GM12878 (cell line): ENCODE measurements at regions not wholly inside any gene's neighbourhood (a gene's known extent, or its start where the extent isn't known, plus 50 kb on each side); places are given as distances from the start of the nearest gene placed in this dataset.

Experiments
- CBX3 ChIP-seq: fragments of 200-600 bp; sonication (generic); IDR thresholded peaks from 2 replicates; pipeline ENCODE4 v1.6.1; 2016; ENCODE audit warnings: low read depth, borderline replicate concordance
- CREB1 ChIP-seq: IDR thresholded peaks from 2 replicates; pipeline ENCODE4 v1.6.1; 2012; ENCODE audit warnings: low read depth, mild to moderate bottlenecking, inconsistent platforms
- DPF2 ChIP-seq: fragments of 450-650 bp; IDR thresholded peaks from 2 replicates; pipeline ENCODE4 v1.6.1; 2017; ENCODE audit warnings: mild to moderate bottlenecking
- EP300 ChIP-seq, 2 experiments: fragments of 150-350 bp in 1 of 2; IDR thresholded peaks; 2 replicates each; pipeline ENCODE4 v1.6.1; 2011 to 2012; ENCODE audit warnings: low read depth in 2 of 2, low read length in 2 of 2, borderline replicate concordance in 1 of 2, improper control_type of control experiment in 1 of 2, inconsistent platforms in 1 of 2; ENCODE audit not compliant: control insufficient read depth in 1 of 2
- FOS ChIP-seq: IDR thresholded peaks from 3 replicates; pipeline ENCODE4 v1.6.1; 2011; ENCODE audit warnings: borderline replicate concordance; ENCODE audit not compliant: insufficient read length; ENCODE audit errors: extremely low read depth
- IKZF1 ChIP-seq: fragments of 450-650 bp; conservative IDR thresholded peaks from 2 replicates; pipeline ENCODE4 v1.6.1; 2017; ENCODE audit warnings: antibody characterized with exemption, mild to moderate bottlenecking
- LARP7 ChIP-seq: fragments of 450-650 bp; IDR thresholded peaks from 2 replicates; pipeline ENCODE4 v1.6.1; 2017; ENCODE audit warnings: mild to moderate bottlenecking
- MTA3 ChIP-seq: IDR thresholded peaks from 2 replicates; pipeline ENCODE4 v1.6.1; 2012; ENCODE audit warnings: low read length, inconsistent platforms, borderline replicate concordance
- MXI1 ChIP-seq: fragments of 150-350 bp; IDR thresholded peaks from 2 replicates; pipeline ENCODE4 v1.6.1; 2011; ENCODE audit warnings: low read depth, mild to moderate bottlenecking, inconsistent platforms, low read length, improper control_type of control experiment
- NFXL1 ChIP-seq: fragments of 450-650 bp; IDR thresholded peaks from 2 replicates; pipeline ENCODE4 v1.6.1; 2017; ENCODE audit warnings: antibody characterized with exemption, mild to moderate bottlenecking, borderline replicate concordance
- NRF1 ChIP-seq: conservative IDR thresholded peaks from 2 replicates; pipeline ENCODE4 v1.6.1; 2011; ENCODE audit warnings: mild to moderate bottlenecking, low read depth, low read length, improper control_type of control experiment
- POLR2A ChIP-seq: IDR thresholded peaks from 2 replicates; pipeline ENCODE4 v1.6.1; 2011; ENCODE audit warnings: low read depth, mild to moderate bottlenecking, low read length
- RAD51 ChIP-seq: fragments of 450-650 bp; IDR thresholded peaks from 2 replicates; pipeline ENCODE4 v1.6.1; 2016; ENCODE audit warnings: moderate library complexity, mild to moderate bottlenecking, inconsistent platforms
- RFX5 ChIP-seq: IDR thresholded peaks from 2 replicates; pipeline ENCODE4 v1.6.1; 2011; ENCODE audit warnings: low read depth, low read length, improper control_type of control experiment
- RUNX3 ChIP-seq: IDR thresholded peaks from 2 replicates; pipeline ENCODE4 v1.6.1; 2012; ENCODE audit warnings: low read length, inconsistent platforms
- TCF12 ChIP-seq: IDR thresholded peaks from 2 replicates; pipeline ENCODE4 v1.6.1; 2011; ENCODE audit warnings: low read depth, mild to moderate bottlenecking, low read length
- TF ChIP-seq, protein P1 (sequence below): IDR thresholded peaks from 2 replicates; pipeline ENCODE4 v1.6.1; 2012; ENCODE audit warnings: low read depth, low read length, improper control_type of control experiment
- TF ChIP-seq, protein P2 (sequence below): fragments of 450-650 bp; IDR thresholded peaks from 2 replicates; pipeline ENCODE4 v1.6.1; 2017; ENCODE audit warnings: mild to moderate bottlenecking, moderate library complexity
- TF ChIP-seq, protein P3 (sequence below): IDR thresholded peaks from 2 replicates; pipeline ENCODE4 v1.6.1; 2012; ENCODE audit warnings: low read depth, low read length, improper control_type of control experiment
- TF ChIP-seq, protein P4 (sequence below), 3 experiments: IDR thresholded peaks in 2 of 3; conservative IDR thresholded peaks in 1 of 3; 2 replicates each; pipeline ENCODE4 v1.5.1; 2011; ENCODE audit warnings: low read depth in 3 of 3, low read length in 3 of 3, mild to moderate bottlenecking in 3 of 3, control low read depth in 2 of 3, moderate library complexity in 2 of 3, inconsistent platforms in 1 of 3, mixed read lengths in 1 of 3; ENCODE audit not compliant: control insufficient read depth in 2 of 3, insufficient read depth in 1 of 3; ENCODE audit errors: extremely low read depth in 1 of 3
- TF ChIP-seq, protein P5 (sequence below): IDR thresholded peaks from 2 replicates; pipeline ENCODE4 v1.6.1; 2011; ENCODE audit warnings: borderline replicate concordance, low read depth, mild to moderate bottlenecking, moderate library complexity, low read length; ENCODE audit not compliant: insufficient read depth, poor library complexity, severe bottlenecking
- TF ChIP-seq, protein P6 (sequence below): fragments of 450-650 bp; IDR thresholded peaks from 2 replicates; pipeline ENCODE4 v1.6.1; 2016; ENCODE audit warnings: mild to moderate bottlenecking

DNA sequence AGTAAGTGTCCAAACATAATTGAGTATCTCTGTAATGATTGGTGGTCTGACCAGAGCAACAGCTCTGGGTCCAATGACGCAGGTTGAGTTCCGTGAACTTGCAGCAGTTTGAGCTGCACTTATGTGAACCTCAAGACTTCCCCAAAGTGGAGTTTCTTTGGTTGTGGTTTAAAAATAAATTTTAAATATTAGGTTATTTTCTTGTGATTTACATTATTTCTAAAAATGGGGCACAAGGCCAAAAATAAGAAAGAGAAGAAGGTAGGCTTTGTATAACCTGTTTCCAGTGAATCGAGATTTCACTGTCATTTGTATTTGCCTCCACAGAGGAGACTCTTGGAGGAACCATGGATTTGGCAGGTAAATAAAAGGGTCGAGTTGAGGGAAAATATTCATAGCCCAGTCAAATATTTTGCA lies 166.4 kb upstream of the ZNF217 start (continued):
- TF ChIP-seq IKZF1 (no peak), CREB1 (peak; percentile 54), DPF2 (no peak), NRF1 (no peak), CBX3 (no peak), LARP7 (no peak), TCF12 (no peak), MXI1 (0 out of 2 replicates have a peak, but pooled peaks have one; percentile 22), NFXL1 (peak; percentile 82), FOS (no peak), RFX5 (no peak), RAD51 (no peak), MTA3 (no peak), RUNX3 (peak; percentile 75), EP300 (IDR thresholded peaks at IDR 0.05; ENCODE audit: borderline replicate concordance in 1 of 2, control insufficient read depth in 1 of 2, low read depth in 2 of 2, low read length in 2 of 2) (peak in 1 of 2 experiments; percentile 76; a peak in 1 of 4 replicates), POLR2A (no peak)
- TF ChIP-seq, protein P1, sequence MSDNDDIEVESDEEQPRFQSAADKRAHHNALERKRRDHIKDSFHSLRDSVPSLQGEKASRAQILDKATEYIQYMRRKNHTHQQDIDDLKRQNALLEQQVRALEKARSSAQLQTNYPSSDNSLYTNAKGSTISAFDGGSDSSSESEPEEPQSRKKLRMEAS, result no peak
- TF ChIP-seq, protein P2, sequence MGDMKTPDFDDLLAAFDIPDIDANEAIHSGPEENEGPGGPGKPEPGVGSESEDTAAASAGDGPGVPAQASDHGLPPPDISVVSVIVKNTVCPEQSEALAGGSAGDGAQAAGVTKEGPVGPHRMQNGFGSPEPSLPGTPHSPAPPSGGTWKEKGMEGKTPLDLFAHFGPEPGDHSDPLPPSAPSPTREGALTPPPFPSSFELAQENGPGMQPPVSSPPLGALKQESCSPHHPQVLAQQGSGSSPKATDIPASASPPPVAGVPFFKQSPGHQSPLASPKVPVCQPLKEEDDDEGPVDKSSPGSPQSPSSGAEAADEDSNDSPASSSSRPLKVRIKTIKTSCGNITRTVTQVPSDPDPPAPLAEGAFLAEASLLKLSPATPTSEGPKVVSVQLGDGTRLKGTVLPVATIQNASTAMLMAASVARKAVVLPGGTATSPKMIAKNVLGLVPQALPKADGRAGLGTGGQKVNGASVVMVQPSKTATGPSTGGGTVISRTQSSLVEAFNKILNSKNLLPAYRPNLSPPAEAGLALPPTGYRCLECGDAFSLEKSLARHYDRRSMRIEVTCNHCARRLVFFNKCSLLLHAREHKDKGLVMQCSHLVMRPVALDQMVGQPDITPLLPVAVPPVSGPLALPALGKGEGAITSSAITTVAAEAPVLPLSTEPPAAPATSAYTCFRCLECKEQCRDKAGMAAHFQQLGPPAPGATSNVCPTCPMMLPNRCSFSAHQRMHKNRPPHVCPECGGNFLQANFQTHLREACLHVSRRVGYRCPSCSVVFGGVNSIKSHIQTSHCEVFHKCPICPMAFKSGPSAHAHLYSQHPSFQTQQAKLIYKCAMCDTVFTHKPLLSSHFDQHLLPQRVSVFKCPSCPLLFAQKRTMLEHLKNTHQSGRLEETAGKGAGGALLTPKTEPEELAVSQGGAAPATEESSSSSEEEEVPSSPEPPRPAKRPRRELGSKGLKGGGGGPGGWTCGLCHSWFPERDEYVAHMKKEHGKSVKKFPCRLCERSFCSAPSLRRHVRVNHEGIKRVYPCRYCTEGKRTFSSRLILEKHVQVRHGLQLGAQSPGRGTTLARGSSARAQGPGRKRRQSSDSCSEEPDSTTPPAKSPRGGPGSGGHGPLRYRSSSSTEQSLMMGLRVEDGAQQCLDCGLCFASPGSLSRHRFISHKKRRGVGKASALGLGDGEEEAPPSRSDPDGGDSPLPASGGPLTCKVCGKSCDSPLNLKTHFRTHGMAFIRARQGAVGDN, result peak; percentile 61
- TF ChIP-seq, protein P3, sequence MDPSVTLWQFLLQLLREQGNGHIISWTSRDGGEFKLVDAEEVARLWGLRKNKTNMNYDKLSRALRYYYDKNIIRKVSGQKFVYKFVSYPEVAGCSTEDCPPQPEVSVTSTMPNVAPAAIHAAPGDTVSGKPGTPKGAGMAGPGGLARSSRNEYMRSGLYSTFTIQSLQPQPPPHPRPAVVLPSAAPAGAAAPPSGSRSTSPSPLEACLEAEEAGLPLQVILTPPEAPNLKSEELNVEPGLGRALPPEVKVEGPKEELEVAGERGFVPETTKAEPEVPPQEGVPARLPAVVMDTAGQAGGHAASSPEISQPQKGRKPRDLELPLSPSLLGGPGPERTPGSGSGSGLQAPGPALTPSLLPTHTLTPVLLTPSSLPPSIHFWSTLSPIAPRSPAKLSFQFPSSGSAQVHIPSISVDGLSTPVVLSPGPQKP, result no peak
- TF ChIP-seq, protein P4, sequence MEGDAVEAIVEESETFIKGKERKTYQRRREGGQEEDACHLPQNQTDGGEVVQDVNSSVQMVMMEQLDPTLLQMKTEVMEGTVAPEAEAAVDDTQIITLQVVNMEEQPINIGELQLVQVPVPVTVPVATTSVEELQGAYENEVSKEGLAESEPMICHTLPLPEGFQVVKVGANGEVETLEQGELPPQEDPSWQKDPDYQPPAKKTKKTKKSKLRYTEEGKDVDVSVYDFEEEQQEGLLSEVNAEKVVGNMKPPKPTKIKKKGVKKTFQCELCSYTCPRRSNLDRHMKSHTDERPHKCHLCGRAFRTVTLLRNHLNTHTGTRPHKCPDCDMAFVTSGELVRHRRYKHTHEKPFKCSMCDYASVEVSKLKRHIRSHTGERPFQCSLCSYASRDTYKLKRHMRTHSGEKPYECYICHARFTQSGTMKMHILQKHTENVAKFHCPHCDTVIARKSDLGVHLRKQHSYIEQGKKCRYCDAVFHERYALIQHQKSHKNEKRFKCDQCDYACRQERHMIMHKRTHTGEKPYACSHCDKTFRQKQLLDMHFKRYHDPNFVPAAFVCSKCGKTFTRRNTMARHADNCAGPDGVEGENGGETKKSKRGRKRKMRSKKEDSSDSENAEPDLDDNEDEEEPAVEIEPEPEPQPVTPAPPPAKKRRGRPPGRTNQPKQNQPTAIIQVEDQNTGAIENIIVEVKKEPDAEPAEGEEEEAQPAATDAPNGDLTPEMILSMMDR (IDR thresholded peaks at IDR 0.05 in 2 of 3, conservative IDR thresholded peaks at IDR 0.05 in 1 of 3; ENCODE audit: control insufficient read depth in 2 of 3, extremely low read depth in 1 of 3, insufficient read depth in 1 of 3, low read depth in 3 of 3, low read length in 3 of 3), result no peak
- TF ChIP-seq, protein P5, sequence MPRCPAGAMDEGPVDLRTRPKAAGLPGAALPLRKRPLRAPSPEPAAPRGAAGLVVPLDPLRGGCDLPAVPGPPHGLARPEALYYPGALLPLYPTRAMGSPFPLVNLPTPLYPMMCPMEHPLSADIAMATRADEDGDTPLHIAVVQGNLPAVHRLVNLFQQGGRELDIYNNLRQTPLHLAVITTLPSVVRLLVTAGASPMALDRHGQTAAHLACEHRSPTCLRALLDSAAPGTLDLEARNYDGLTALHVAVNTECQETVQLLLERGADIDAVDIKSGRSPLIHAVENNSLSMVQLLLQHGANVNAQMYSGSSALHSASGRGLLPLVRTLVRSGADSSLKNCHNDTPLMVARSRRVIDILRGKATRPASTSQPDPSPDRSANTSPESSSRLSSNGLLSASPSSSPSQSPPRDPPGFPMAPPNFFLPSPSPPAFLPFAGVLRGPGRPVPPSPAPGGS, result no peak
- TF ChIP-seq, protein P6, sequence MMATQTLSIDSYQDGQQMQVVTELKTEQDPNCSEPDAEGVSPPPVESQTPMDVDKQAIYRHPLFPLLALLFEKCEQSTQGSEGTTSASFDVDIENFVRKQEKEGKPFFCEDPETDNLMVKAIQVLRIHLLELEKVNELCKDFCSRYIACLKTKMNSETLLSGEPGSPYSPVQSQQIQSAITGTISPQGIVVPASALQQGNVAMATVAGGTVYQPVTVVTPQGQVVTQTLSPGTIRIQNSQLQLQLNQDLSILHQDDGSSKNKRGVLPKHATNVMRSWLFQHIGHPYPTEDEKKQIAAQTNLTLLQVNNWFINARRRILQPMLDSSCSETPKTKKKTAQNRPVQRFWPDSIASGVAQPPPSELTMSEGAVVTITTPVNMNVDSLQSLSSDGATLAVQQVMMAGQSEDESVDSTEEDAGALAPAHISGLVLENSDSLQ, result 0 out of 2 replicates have a peak, but pooled peaks have one; percentile 22
